ENCODE measurements at regions not wholly inside any gene's neighbourhood (a gene's known extent, or its start where the extent isn't known, plus 50 kb on each side); places are given as distances from the start of the nearest gene placed in this dataset.

- TF ChIP-seq POLR2A (IDR thresholded peaks at IDR 0.05) (no peak), CTCF (IDR thresholded peaks at IDR 0.05) (no peak)
These were observed 443.8 kb upstream of the SPTLC3 start for GRCh38 chr20:12564979-12565378.
